AG04450 (cell line): ENCODE measurements at regions not wholly inside any gene's neighbourhood (a gene's known extent, or its start where the extent isn't known, plus 50 kb on each side); places are given as distances from the start of the nearest gene placed in this dataset.

Experiments used
- CTCF ChIA-PET: fragments of 300-600, 350-600 bp; formaldehyde crosslinking; extraction: SDS; loops from one replicate; lab custom pipeline; 2022; ENCODE audit warnings: antibody characterized with exemption, inconsistent platforms; lab: Charles Lee
- POLR2A ChIA-PET: fragments of 350-600 bp; formaldehyde crosslinking; extraction: SDS; loops from one replicate; lab custom pipeline; 2021; ENCODE audit warnings: antibody characterized with exemption, inconsistent platforms; lab: Yijun Ruan, JAX
- DNase-seq: peaks from one replicate; pipeline ENCODE4 v3.0.0-alpha.2; 2011; ENCODE audit warnings: low read depth, low spot score
- H3K27ac ChIP-seq: one replicate; pipeline ENCODE4 v1.5.1; 2012; ENCODE audit warnings: low read depth, low read length, control low read depth
- H3K27me3 ChIP-seq: one replicate; pipeline ENCODE4 v1.6.0; 2012; ENCODE audit warnings: low read length; ENCODE audit not compliant: control insufficient read depth, insufficient read depth
- H3K4me3 ChIP-seq: 2 replicates; pipeline ENCODE4 v1.5.1; 2011; ENCODE audit warnings: mild to moderate bottlenecking, low read depth, low read length, control low read depth
- H3K9me3 ChIP-seq: 2 replicates; pipeline ENCODE4 v1.5.1; 2012; ENCODE audit warnings: low read length; ENCODE audit not compliant: control insufficient read depth, insufficient read depth
- TF ChIP-seq, protein P1 (sequence below): IDR thresholded peaks from 2 replicates; pipeline ENCODE4 v1.5.1; 2011; ENCODE audit warnings: low read depth, low read length, control low read depth, inconsistent platforms

DNA sequence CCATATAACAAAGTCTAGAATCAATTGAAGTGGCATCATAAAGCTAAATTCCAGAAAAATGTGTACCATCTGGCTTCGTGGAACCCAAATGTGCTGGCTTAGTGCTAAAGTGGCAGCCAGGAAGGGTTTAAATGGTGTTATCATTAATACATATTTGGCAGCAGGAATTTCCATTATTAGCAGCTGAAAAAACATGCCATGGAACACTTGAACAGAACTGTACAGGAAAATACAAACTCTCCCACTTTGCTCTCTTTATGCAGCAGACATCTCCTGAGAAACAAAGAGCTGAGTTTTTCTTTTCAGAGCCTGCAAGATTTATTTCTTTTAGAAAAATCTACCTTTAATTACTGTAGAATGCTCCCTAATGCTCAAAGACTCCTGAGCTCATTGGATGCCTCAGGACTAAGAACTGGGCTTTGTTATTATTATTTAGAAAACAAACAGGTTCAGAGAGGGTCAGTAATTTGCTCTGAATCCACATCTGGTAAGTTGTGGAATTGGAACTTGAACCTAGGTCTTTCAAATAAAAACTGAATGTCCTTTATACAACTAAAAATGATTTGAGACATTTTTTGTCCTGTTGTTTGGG, 179.0 kb downstream of the LACC1 start:
- POLR2A ChIA-PET = no interaction called here
- DNase-seq = no peak
- Histone ChIP-seq H3K9me3 (no peaks in the 10 kb centered on the region), H3K27me3 (no peaks in the 10 kb centered on the region), H3K27ac (no peak overlapping the region), H3K4me3 (no peak overlapping the region)
- TF ChIP-seq, protein P1, sequence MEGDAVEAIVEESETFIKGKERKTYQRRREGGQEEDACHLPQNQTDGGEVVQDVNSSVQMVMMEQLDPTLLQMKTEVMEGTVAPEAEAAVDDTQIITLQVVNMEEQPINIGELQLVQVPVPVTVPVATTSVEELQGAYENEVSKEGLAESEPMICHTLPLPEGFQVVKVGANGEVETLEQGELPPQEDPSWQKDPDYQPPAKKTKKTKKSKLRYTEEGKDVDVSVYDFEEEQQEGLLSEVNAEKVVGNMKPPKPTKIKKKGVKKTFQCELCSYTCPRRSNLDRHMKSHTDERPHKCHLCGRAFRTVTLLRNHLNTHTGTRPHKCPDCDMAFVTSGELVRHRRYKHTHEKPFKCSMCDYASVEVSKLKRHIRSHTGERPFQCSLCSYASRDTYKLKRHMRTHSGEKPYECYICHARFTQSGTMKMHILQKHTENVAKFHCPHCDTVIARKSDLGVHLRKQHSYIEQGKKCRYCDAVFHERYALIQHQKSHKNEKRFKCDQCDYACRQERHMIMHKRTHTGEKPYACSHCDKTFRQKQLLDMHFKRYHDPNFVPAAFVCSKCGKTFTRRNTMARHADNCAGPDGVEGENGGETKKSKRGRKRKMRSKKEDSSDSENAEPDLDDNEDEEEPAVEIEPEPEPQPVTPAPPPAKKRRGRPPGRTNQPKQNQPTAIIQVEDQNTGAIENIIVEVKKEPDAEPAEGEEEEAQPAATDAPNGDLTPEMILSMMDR = no peak
- CTCF ChIA-PET = no interaction called here

DNA sequence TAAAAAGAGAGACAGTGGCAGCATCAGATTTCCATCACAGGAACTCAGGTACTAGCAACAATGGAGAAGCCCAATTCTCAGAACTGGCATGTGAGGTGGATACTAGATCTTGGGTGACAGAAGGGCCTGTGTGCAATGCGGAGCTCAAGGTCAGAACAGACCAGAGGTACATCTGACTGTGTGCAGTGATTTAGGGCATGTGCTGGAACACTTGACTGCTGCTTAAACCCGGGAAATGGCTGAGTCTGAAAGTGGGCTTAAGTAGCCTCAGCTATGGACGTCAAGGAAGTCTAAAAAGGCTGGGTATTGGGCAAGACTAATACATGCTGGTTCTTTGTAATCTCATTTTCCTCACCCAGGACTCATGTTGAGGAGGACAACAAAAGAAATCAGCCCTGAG, 182.2 kb downstream of the LACC1 start:
- no peak for DNase-seq
- CTCF ChIA-PET = interaction anchor here (0.6 kb wide), 1 partner anchor 106 kb away, joined by 3 read pairs; no protein-coding TSS in a partner anchor
- TF ChIP-seq, protein P1 = no peak

DNA sequence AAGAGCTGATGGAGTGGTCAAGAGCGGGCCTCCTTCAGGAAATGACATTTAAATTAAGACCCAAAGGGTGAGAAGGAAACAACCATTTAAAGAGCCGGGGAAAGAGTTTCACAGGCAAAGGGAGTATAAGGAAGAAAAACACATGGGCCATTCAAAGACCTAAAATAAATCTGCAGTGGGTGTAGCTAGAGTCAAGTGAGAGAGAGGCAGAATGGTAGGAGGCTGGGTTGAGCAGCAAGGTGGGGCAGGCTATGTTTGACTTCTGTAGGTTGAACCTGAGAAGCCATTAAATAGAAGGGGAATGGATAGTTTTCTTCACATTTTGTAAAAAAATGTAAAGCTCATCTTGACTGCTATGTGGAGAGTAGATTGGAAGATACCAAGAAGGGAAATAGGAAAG, 183.8 kb downstream of the LACC1 start:
- ChIA-PET CTCF (no interaction called here), POLR2A (no interaction called here)
- H3K27ac ChIP-seq = no peak overlapping the region
- H3K9me3 ChIP-seq = no peaks in the 10 kb centered on the region
- H3K4me3 ChIP-seq = no peak overlapping the region
- no peak for DNase-seq
- H3K27me3 ChIP-seq = no peaks in the 10 kb centered on the region
- TF ChIP-seq, protein P1 = no peak

More for the DNA sequence above, 182.2 kb downstream of the LACC1 start:
- POLR2A ChIA-PET = interaction anchor here (0.6 kb wide), 1 partner anchor 183 kb away, joined by 4 read pairs; no protein-coding TSS in a partner anchor
- no peaks in the 10 kb centered on the region for H3K9me3 ChIP-seq
- H3K27ac ChIP-seq = no peak overlapping the region
- no peak overlapping the region for H3K4me3 ChIP-seq
- no peaks in the 10 kb centered on the region for H3K27me3 ChIP-seq

DNA sequence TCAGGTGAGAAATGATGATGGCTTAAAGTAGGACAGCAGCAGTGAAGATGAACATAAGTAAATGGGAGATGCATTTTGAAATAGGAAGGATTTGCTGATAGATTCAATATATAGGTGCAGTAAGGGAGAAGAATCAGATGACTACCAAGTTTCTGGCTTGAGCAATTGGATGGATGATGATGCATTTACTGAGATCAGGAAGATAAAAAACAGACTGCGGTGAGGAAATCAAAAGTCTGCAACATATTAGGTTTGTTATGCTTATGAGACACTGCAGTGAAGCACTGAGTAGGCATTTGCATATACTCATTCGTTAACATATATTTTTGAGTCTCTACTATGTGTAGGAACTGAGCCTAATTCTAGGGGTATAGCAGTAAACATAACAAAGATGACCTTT, 184.2 kb downstream of the LACC1 start:
- POLR2A ChIA-PET = no interaction called here
- DNase-seq = no peak
- TF ChIP-seq, protein P1 = no peak
- CTCF ChIA-PET = no interaction called here
- Histone ChIP-seq H3K9me3 (no peaks in the 10 kb centered on the region), H3K4me3 (no peak overlapping the region), H3K27me3 (no peaks in the 10 kb centered on the region), H3K27ac (no peak overlapping the region)

DNA sequence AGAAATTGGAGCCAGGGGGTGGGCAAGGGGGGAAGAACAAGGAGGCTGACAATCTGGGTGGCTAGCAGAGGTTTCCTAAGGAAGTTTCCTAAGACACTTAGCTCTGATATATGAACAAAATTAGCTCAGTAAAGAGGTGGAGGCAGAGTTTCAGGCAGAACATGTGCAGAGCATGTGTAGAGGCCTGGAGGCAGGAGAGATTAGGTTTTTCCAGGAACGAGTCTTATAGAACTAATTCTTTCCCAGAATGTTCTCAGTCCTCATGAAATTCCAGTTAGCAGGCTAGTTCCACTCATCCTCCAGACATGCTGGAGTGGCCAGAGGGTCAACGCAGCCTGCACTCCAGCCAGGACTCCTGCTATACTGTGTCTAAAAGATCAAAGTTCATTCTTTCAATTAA, 184.7 kb downstream of the LACC1 start:
- TF ChIP-seq, protein P1 = no peak
- ChIA-PET POLR2A (no interaction called here), CTCF (no interaction called here)
- DNase-seq = no peak
- no peaks in the 10 kb centered on the region for H3K27me3 ChIP-seq
- H3K4me3 ChIP-seq = no peak overlapping the region
- H3K9me3 ChIP-seq = no peaks in the 10 kb centered on the region
- no peak overlapping the region for H3K27ac ChIP-seq
